GM10266 (cell line): ENCODE measurements at regions not wholly inside any gene's neighbourhood (a gene's known extent, or its start where the extent isn't known, plus 50 kb on each side); places are given as distances from the start of the nearest gene placed in this dataset.

Experiments
- DNase-seq: peaks from one replicate; pipeline ENCODE4 v3.0.0; 2012; ENCODE audit errors: extremely low spot score
- CTCF ChIP-seq: IDR thresholded peaks from 2 replicates; pipeline ENCODE4 v1.5.1; 2012; ENCODE audit warnings: mild to moderate bottlenecking, low read depth; ENCODE audit not compliant: control insufficient read depth, insufficient read depth; ENCODE audit errors: missing control alignments

GRCh38 chr1:193697115-193697762 is 510.8 kb upstream of the B3GALT2 start:
- TF ChIP-seq CTCF = no peak
- DNase-seq = no peak

GRCh38 chr1:193694741-193695140 is 508.3 kb upstream of the B3GALT2 start:
- no peak for DNase-seq
- TF ChIP-seq CTCF = no peak

- TF ChIP-seq CTCF = no peak
- no peak for DNase-seq
Observed at GRCh38 chr1:193685986-193686385, 499.6 kb upstream of the B3GALT2 start.

- no peak for TF ChIP-seq CTCF
- DNase-seq = no peak
Observed at GRCh38 chr1:193681422-193681821, 495.0 kb upstream of the B3GALT2 start.

- DNase-seq = no peak
- no peak for TF ChIP-seq CTCF
Observed at GRCh38 chr1:193680924-193681316, 494.5 kb upstream of the B3GALT2 start.

- no peak for TF ChIP-seq CTCF
- no peak for DNase-seq
Observed at GRCh38 chr1:193680247-193680923, 494.0 kb upstream of the B3GALT2 start.

GRCh38 chr1:193677874-193678273 is 491.5 kb upstream of the B3GALT2 start:
- no peak for DNase-seq

More at GRCh38 chr1:193677874-193678273, 491.5 kb upstream of the B3GALT2 start:
- no peak for TF ChIP-seq CTCF
